Heart left ventricle (tissue), 13 donors: ENCODE measurements at regions not wholly inside any gene's neighbourhood (a gene's known extent, or its start where the extent isn't known, plus 50 kb on each side); places are given as distances from the start of the nearest gene placed in this dataset.

Experiments used
- POLR2A ChIP-seq, 2 donors: fragments of 450-650 bp; IDR thresholded peaks; one replicate each; pipeline ENCODE4 v1.6.1; 2017; ENCODE audit warnings: antibody characterized with exemption in 2 of 2, mild to moderate bottlenecking in 2 of 2, moderate library complexity in 2 of 2
- TF ChIP-seq, protein P1 (sequence below), 12 donors: fragments of 200-600 bp; sonication (generic) in 4 of 12; IDR thresholded peaks; one replicate each; pipeline versions ENCODE4 v1.5.0 to v1.8.0; 2018 to 2022; ENCODE audit warnings: antibody characterized with exemption in 12 of 12, mild to moderate bottlenecking in 5 of 12
- donor health status: ischemic (EF 13 %, LVEDD 7.1; RV severe dilation, severe dysfunction).
- donor health status: DM: no; HTN: yes; CAD: no.
- donor health status: DM: no; HTN: no; CAD: no.
- donor health status: ischemic (EF 25% LVEDD 6.9; RV normal size, moderate dysfunction).
- donor health status: ischemic (EF 25% LVEDD 5.7; RV mildly dilated, moderate dysfunction).
- donor health status: ischemic (EF 35%, LVEDD 5.7; RV mildly dilated, moderate dysfunction).
- donor health status: nonischemic (EF 11% LVEDD 7.7; RV severe dilation, severe dysfunction).
- donor health status: DM: yes; HTN: yes; CAD: no.
- donor health status: PGD.
- donor health status: ischemic (EF 29% LVEDD 5.4; RV normal size, mild dysfunction).
- donor health status: nonischemic (EF 23%, LVEDD 6.1; RV moderate dilation, normal function).

DNA sequence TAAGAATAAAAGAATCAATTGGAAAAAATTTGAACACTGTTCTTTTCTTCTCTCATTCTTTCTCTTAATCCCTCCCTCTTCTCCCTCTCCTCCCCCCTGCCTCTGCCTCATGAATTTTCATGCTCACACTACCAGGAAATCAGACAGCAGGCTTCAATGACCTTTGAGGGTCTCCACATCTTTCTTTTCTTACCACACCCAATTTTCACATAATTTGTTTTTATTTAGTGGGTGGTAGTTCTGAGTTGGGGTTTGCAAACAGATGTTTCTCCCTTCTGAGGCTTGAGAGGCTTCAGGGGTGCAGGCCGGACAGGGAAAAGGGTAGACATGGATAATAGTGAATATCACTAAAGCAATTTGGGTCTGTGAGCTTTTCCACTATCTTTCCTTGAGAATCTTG is 95.5 kb downstream of the SPATA19 start:
- no peak for TF ChIP-seq POLR2A (IDR thresholded peaks at IDR 0.05)
- TF ChIP-seq, protein P1, sequence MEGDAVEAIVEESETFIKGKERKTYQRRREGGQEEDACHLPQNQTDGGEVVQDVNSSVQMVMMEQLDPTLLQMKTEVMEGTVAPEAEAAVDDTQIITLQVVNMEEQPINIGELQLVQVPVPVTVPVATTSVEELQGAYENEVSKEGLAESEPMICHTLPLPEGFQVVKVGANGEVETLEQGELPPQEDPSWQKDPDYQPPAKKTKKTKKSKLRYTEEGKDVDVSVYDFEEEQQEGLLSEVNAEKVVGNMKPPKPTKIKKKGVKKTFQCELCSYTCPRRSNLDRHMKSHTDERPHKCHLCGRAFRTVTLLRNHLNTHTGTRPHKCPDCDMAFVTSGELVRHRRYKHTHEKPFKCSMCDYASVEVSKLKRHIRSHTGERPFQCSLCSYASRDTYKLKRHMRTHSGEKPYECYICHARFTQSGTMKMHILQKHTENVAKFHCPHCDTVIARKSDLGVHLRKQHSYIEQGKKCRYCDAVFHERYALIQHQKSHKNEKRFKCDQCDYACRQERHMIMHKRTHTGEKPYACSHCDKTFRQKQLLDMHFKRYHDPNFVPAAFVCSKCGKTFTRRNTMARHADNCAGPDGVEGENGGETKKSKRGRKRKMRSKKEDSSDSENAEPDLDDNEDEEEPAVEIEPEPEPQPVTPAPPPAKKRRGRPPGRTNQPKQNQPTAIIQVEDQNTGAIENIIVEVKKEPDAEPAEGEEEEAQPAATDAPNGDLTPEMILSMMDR (IDR thresholded peaks at IDR 0.05) = no peak
